Activated B cell treated with CpG ODN at 0.5 μM for 24 hours (primary cell): ENCODE measurements at regions not wholly inside any gene's neighbourhood (a gene's known extent, or its start where the extent isn't known, plus 50 kb on each side); places are given as distances from the start of the nearest gene placed in this dataset.

ENCODE experiments used
- ATAC-seq: fragments of 200-7000 bp; cut with Tn5 transposase; one replicate; pipeline ENCODE4 v1.10.0; 2021; ENCODE audit warnings: low read depth, mild to moderate bottlenecking, moderate library complexity
- CTCF ChIA-PET: fragments of 350-600 bp; sonication (Branson Sonifier 250); formaldehyde crosslinking; loops from one replicate; lab custom pipeline; 2021; ENCODE audit warnings: antibody characterized with exemption; lab: Charles Lee
- POLR2A ChIA-PET: fragments of 350-600 bp; sonication (Branson Sonifier 250); formaldehyde crosslinking; loops from one replicate; lab custom pipeline; 2021; ENCODE audit warnings: antibody characterized with exemption; lab: Charles Lee
- DNase-seq: peaks from one replicate; pipeline ENCODE4 v3.0.0; 2022
- H3K27ac Mint-ChIP-seq: one replicate; pipeline ENCODE4 v1.8.0; 2020; ENCODE audit warnings: mixed read lengths
- H3K27me3 Mint-ChIP-seq: one replicate; pipeline ENCODE4 v1.8.0; 2021; ENCODE audit warnings: mixed read lengths
- H3K36me3 Mint-ChIP-seq: one replicate; pipeline ENCODE4 v1.8.0; 2021; ENCODE audit warnings: low read depth, mixed read lengths
- H3K4me1 Mint-ChIP-seq: one replicate; pipeline ENCODE4 v1.8.0; 2021; ENCODE audit warnings: mixed read lengths
- H3K4me3 Mint-ChIP-seq: one replicate; pipeline ENCODE4 v1.8.0; 2020; ENCODE audit warnings: mild to moderate bottlenecking, mixed read lengths
- H3K9me3 Mint-ChIP-seq: one replicate; pipeline ENCODE4 v1.8.0; 2020; ENCODE audit warnings: mixed read lengths
- CTCF ChIP-seq: fragments of 200-600 bp; IDR thresholded peaks from one replicate; pipeline ENCODE4 v1.8.0; 2022; ENCODE audit warnings: antibody characterized with exemption, mild to moderate bottlenecking
- intact Hi-C: fragments of 100-400 bp; cut with micrococcal nuclease; formaldehyde crosslinking; loops from one replicate; pipeline ENCODE4 v1.15.1; 2024

GRCh38 chr6:137683916-137684315 lies 183.1 kb upstream of the TNFAIP3 start:
- ATAC-seq (no peak), DNase-seq (no peak)
- H3K27ac Mint-ChIP-seq, result no peak overlapping the region
- peaks cover 3% of the 10 kb centered on the region for H3K9me3 Mint-ChIP-seq
- peaks cover 4% of the 10 kb centered on the region for H3K4me1 Mint-ChIP-seq
- peaks cover 5% of the 10 kb centered on the region for H3K27me3 Mint-ChIP-seq
- intact Hi-C loops, result no loop called here
- POLR2A ChIA-PET, result no interaction called here
- CTCF ChIA-PET, result no interaction called here
- no peak overlapping the region for H3K4me3 Mint-ChIP-seq
- H3K36me3 Mint-ChIP-seq, result no peaks in the 10 kb centered on the region
- TF ChIP-seq CTCF, result no peak

GRCh38 chr6:137685798-137686375 lies 181.2 kb upstream of the TNFAIP3 start:
- intact Hi-C loops, result no loop called here

GRCh38 chr6:137687818-137688217 lies 179.2 kb upstream of the TNFAIP3 start:
- no peak overlapping the region for H3K4me3 Mint-ChIP-seq
- H3K4me1 Mint-ChIP-seq, result no peaks in the 10 kb centered on the region
- ATAC-seq, result no peak
- H3K36me3 Mint-ChIP-seq, result no peaks in the 10 kb centered on the region
- ChIA-PET CTCF (no interaction called here), POLR2A (no interaction called here)
- H3K27ac Mint-ChIP-seq, result no peak overlapping the region
- DNase-seq, result no peak
- peaks cover 4% of the 10 kb centered on the region for H3K27me3 Mint-ChIP-seq
- H3K9me3 Mint-ChIP-seq, result peaks cover 3% of the 10 kb centered on the region
- no peak for TF ChIP-seq CTCF
- intact Hi-C loops, result no loop called here

More at GRCh38 chr6:137685798-137686375, 181.2 kb upstream of the TNFAIP3 start:
- DNase-seq (no peak), ATAC-seq (no peak)
- POLR2A ChIA-PET, result no interaction called here
- H3K36me3 Mint-ChIP-seq, result no peaks in the 10 kb centered on the region
- H3K27ac Mint-ChIP-seq, result no peak overlapping the region
- no peak for TF ChIP-seq CTCF
- H3K9me3 Mint-ChIP-seq, result peaks cover 3% of the 10 kb centered on the region
- H3K4me1 Mint-ChIP-seq, result peaks cover 2% of the 10 kb centered on the region
- CTCF ChIA-PET, result no interaction called here
- no peak overlapping the region for H3K4me3 Mint-ChIP-seq
- H3K27me3 Mint-ChIP-seq, result peaks cover 4% of the 10 kb centered on the region

GRCh38 chr6:137688230-137688971 lies 178.7 kb upstream of the TNFAIP3 start:
- no peak overlapping the region for H3K27ac Mint-ChIP-seq
- CTCF ChIA-PET, result no interaction called here

More at GRCh38 chr6:137688230-137688971, 178.7 kb upstream of the TNFAIP3 start:
- intact Hi-C loops, result no loop called here
- Mint-ChIP-seq H3K9me3 (no peaks in the 10 kb centered on the region), H3K36me3 (no peaks in the 10 kb centered on the region), H3K27me3 (peaks cover 4% of the 10 kb centered on the region), H3K4me3 (no peak overlapping the region), H3K4me1 (no peaks in the 10 kb centered on the region)
- ATAC-seq, result no peak
- TF ChIP-seq CTCF, result no peak
- POLR2A ChIA-PET, result no interaction called here
- no peak for DNase-seq
